Calu3 (cell line): ENCODE measurements at regions not wholly inside any gene's neighbourhood (a gene's known extent, or its start where the extent isn't known, plus 50 kb on each side); places are given as distances from the start of the nearest gene placed in this dataset.

Source experiments
- BruUV-seq: library from RNA; stranded (reverse); fragments of 400-500 nt; replicated peaks from 2 replicates; lab custom pipeline; 2021; lab: Mats Ljungman, UMichigan
- CTCF ChIA-PET: fragments of 300-600 bp; sonication (Branson Sonifier 250); formaldehyde crosslinking; loops from one replicate; lab custom pipeline; 2022; ENCODE audit warnings: antibody characterized with exemption; lab: Charles Lee
- DNase-seq: peaks from one replicate; pipeline ENCODE4 v3.0.0; 2022
- H3K27ac Mint-ChIP-seq: one replicate; pipeline ENCODE4 v1.8.0; 2022; ENCODE audit warnings: mixed read lengths; ENCODE audit not compliant: unreplicated experiment
- H3K27me3 Mint-ChIP-seq: one replicate; pipeline ENCODE4 v1.8.0; 2022; ENCODE audit warnings: mixed read lengths; ENCODE audit not compliant: unreplicated experiment
- H3K36me3 Mint-ChIP-seq: one replicate; pipeline ENCODE4 v1.8.0; 2022; ENCODE audit warnings: mild to moderate bottlenecking, moderate library complexity, mixed read lengths; ENCODE audit not compliant: insufficient read depth, unreplicated experiment
- H3K4me1 Mint-ChIP-seq: one replicate; pipeline ENCODE4 v1.8.0; 2022; ENCODE audit warnings: mild to moderate bottlenecking, low read depth, mixed read lengths; ENCODE audit not compliant: unreplicated experiment
- H3K4me3 Mint-ChIP-seq: one replicate; pipeline ENCODE4 v1.8.0; 2022; ENCODE audit warnings: mild to moderate bottlenecking, low read depth, moderate library complexity, mixed read lengths; ENCODE audit not compliant: unreplicated experiment
- H3K9me3 Mint-ChIP-seq: one replicate; pipeline ENCODE4 v1.8.0; 2022; ENCODE audit warnings: low read depth, mixed read lengths; ENCODE audit not compliant: unreplicated experiment
- CTCF ChIP-seq: fragments of 200-600 bp; IDR thresholded peaks from one replicate; pipeline ENCODE4 v1.8.0; 2022; ENCODE audit warnings: antibody characterized with exemption; ENCODE audit not compliant: unreplicated experiment
- intact Hi-C: fragments of 100-400 bp; cut with micrococcal nuclease; formaldehyde crosslinking; loops from one replicate; pipeline ENCODE4 v1.10.0; 2022; ENCODE audit not compliant: unreplicated experiment

GRCh38 chrX:46278572-46278971 lies 266.6 kb downstream of the ZNF674 start:
- no peaks in the 10 kb centered on the region for H3K9me3 Mint-ChIP-seq
- no TSS peak for BruUV-seq
- H3K36me3 Mint-ChIP-seq, result peaks cover 5% of the 10 kb centered on the region
- peaks cover 15% of the 10 kb centered on the region for H3K4me1 Mint-ChIP-seq
- intact Hi-C loops, result no loop called here
- no peak overlapping the region for H3K27ac Mint-ChIP-seq
- TF ChIP-seq CTCF, result no peak
- CTCF ChIA-PET, result no interaction called here
- no peak for DNase-seq
- no peak overlapping the region for H3K4me3 Mint-ChIP-seq
- H3K27me3 Mint-ChIP-seq, result no peaks in the 10 kb centered on the region

GRCh38 chrX:46268412-46268811 lies 276.8 kb downstream of the ZNF674 start:
- DNase-seq, result peak; percentile 51
- Mint-ChIP-seq H3K9me3 (no peaks in the 10 kb centered on the region), H3K27ac (peak overlapping the region; percentile 69), H3K4me3 (no peak overlapping the region), H3K4me1 (peaks cover 23% of the 10 kb centered on the region), H3K36me3 (no peaks in the 10 kb centered on the region), H3K27me3 (no peaks in the 10 kb centered on the region)
- CTCF ChIA-PET, result interaction anchor here (0.9 kb wide), 1 partner anchor 419 kb away, joined by 3 read pairs; no protein-coding TSS in a partner anchor
- no TSS peak for BruUV-seq
- TF ChIP-seq CTCF, result no peak
- intact Hi-C loops, result no loop called here

GRCh38 chrX:46263494-46263893 lies 281.7 kb downstream of the ZNF674 start:
- no peak overlapping the region for H3K4me3 Mint-ChIP-seq
- peaks cover 60% of the 10 kb centered on the region for H3K4me1 Mint-ChIP-seq
- H3K27me3 Mint-ChIP-seq, result no peaks in the 10 kb centered on the region
- no TSS peak for BruUV-seq
- no peak for TF ChIP-seq CTCF
- no peak for DNase-seq
- CTCF ChIA-PET, result no interaction called here
- H3K27ac Mint-ChIP-seq, result peak overlapping the region; percentile 88
- H3K36me3 Mint-ChIP-seq, result no peaks in the 10 kb centered on the region
- intact Hi-C loops, result loop anchor here (5.0 kb wide), 2 partner anchors 56 to 64 kb away; no protein-coding TSS in a partner anchor
- no peaks in the 10 kb centered on the region for H3K9me3 Mint-ChIP-seq

GRCh38 chrX:46262304-46262703 lies 282.9 kb downstream of the ZNF674 start:
- Mint-ChIP-seq H3K4me3 (no peak overlapping the region), H3K36me3 (peaks cover 6% of the 10 kb centered on the region), H3K4me1 (peaks cover 67% of the 10 kb centered on the region), H3K9me3 (no peaks in the 10 kb centered on the region), H3K27me3 (no peaks in the 10 kb centered on the region), H3K27ac (peak overlapping the region; percentile 88)
- TF ChIP-seq CTCF, result no peak
- DNase-seq, result no peak
- BruUV-seq, result no TSS peak
- CTCF ChIA-PET, result interaction anchor here (0.7 kb wide), 1 partner anchor 42 kb away, joined by 3 read pairs; no protein-coding TSS in a partner anchor
- intact Hi-C loops, result loop anchor here (5.0 kb wide), 2 partner anchors 55 to 65 kb away; no protein-coding TSS in a partner anchor
